Peyer's patch (tissue), 4 donors: ENCODE measurements at regions not wholly inside any gene's neighbourhood (a gene's known extent, or its start where the extent isn't known, plus 50 kb on each side); places are given as distances from the start of the nearest gene placed in this dataset.

Source experiments
- DNase-seq, 3 donors: peaks; one replicate each; pipeline ENCODE4 v3.0.0-alpha.2; 2017 to 2019
- H3K27ac ChIP-seq, 4 donors: fragments of 200-600 bp; sonication (generic); one replicate each; pipeline ENCODE4 v1.5.1; 2016 to 2019
- H3K27me3 ChIP-seq, 2 donors: fragments of 200-600 bp; sonication (generic); one replicate each; pipeline ENCODE4 v1.5.1; 2019
- H3K36me3 ChIP-seq, 3 donors: fragments of 200-600 bp; sonication (generic); one replicate each; pipeline ENCODE4 v1.5.1; 2016 to 2019
- H3K4me1 ChIP-seq, 4 donors: fragments of 200-600 bp; sonication (generic); one replicate each; pipeline ENCODE4 v1.5.1; 2016 to 2019
- H3K4me3 ChIP-seq, 4 donors: fragments of 200-600 bp; sonication (generic); 1 replicate in 3 of 4; 2 replicates in 1 of 4; pipeline ENCODE4 v1.5.1; 2016 to 2019; ENCODE audit warnings: mild to moderate bottlenecking in 1 of 4
- H3K9me3 ChIP-seq, 4 donors: fragments of 200-600 bp; sonication (generic); one replicate each; pipeline ENCODE4 v1.5.1; 2016 to 2019; ENCODE audit warnings: mild to moderate bottlenecking in 1 of 4
- CTCF ChIP-seq, 6 experiments: fragments of 450-650 bp in 4 of 6; fragments of 200-600 bp in 2 of 6; sonication (generic) in 1 of 6; IDR thresholded peaks; one replicate each; pipeline ENCODE4 v1.5.1; 2017 to 2019; ENCODE audit warnings: antibody characterized with exemption in 6 of 6, mild to moderate bottlenecking in 3 of 6, moderate library complexity in 1 of 6
- POLR2A ChIP-seq, 2 donors: fragments of 450-650 bp; IDR thresholded peaks; one replicate each; pipeline ENCODE4 v1.5.1; 2017; ENCODE audit warnings: antibody characterized with exemption in 2 of 2, mild to moderate bottlenecking in 2 of 2, moderate library complexity in 2 of 2

GRCh38 chr12:109653890-109654289 is 59.7 kb upstream of the FAM222A start:
- no peaks in the 10 kb centered on the region for H3K36me3 ChIP-seq
- H3K27me3 ChIP-seq: no peaks in the 10 kb centered on the region
- H3K27ac ChIP-seq: no peak overlapping the region
- DNase-seq: no peak
- H3K9me3 ChIP-seq: no peaks in the 10 kb centered on the region
- no peak overlapping the region for H3K4me3 ChIP-seq
- H3K4me1 ChIP-seq: peaks cover 0 to 7% (median 0%) of the 10 kb centered on the region in 4 donors
- no peak for TF ChIP-seq POLR2A (IDR thresholded peaks at IDR 0.05)
- no peak for TF ChIP-seq CTCF (IDR thresholded peaks at IDR 0.05)

GRCh38 chr12:109654357-109654756 is 59.3 kb upstream of the FAM222A start:
- Histone ChIP-seq H3K4me3 (no peak overlapping the region), H3K36me3 (no peaks in the 10 kb centered on the region), H3K9me3 (no peaks in the 10 kb centered on the region), H3K27me3 (no peaks in the 10 kb centered on the region), H3K27ac (no peak overlapping the region), H3K4me1 (peaks cover 0 to 2% (median 0%) of the 10 kb centered on the region in 4 donors)
- TF ChIP-seq CTCF (IDR thresholded peaks at IDR 0.05): no peak
- DNase-seq: no peak

- TF ChIP-seq POLR2A (IDR thresholded peaks at IDR 0.05): no peak
- no peak for TF ChIP-seq CTCF (IDR thresholded peaks at IDR 0.05)
Observed at GRCh38 chr12:109655578-109655977, 58.0 kb upstream of the FAM222A start.

GRCh38 chr12:109656743-109657142 is 56.9 kb upstream of the FAM222A start:
- no peak for DNase-seq
- Histone ChIP-seq H3K4me3 (no peak overlapping the region), H3K4me1 (no peaks in the 10 kb centered on the region), H3K27me3 (no peaks in the 10 kb centered on the region), H3K9me3 (no peaks in the 10 kb centered on the region), H3K27ac (no peak overlapping the region), H3K36me3 (no peaks in the 10 kb centered on the region)
- no peak for TF ChIP-seq POLR2A (IDR thresholded peaks at IDR 0.05)
- no peak for TF ChIP-seq CTCF (IDR thresholded peaks at IDR 0.05)

More at GRCh38 chr12:109655578-109655977, 58.0 kb upstream of the FAM222A start:
- Histone ChIP-seq H3K27ac (no peak overlapping the region), H3K9me3 (no peaks in the 10 kb centered on the region), H3K4me3 (no peak overlapping the region), H3K27me3 (no peaks in the 10 kb centered on the region), H3K4me1 (no peaks in the 10 kb centered on the region), H3K36me3 (no peaks in the 10 kb centered on the region)
- DNase-seq: no peak

- TF ChIP-seq CTCF (IDR thresholded peaks at IDR 0.05) (no peak), POLR2A (IDR thresholded peaks at IDR 0.05) (no peak)
- Histone ChIP-seq H3K4me3 (no peak overlapping the region), H3K9me3 (no peaks in the 10 kb centered on the region), H3K27me3 (no peaks in the 10 kb centered on the region), H3K36me3 (no peaks in the 10 kb centered on the region), H3K4me1 (no peaks in the 10 kb centered on the region), H3K27ac (no peak overlapping the region)
- no peak for DNase-seq
Observed at GRCh38 chr12:109663795-109664194, 49.8 kb upstream of the FAM222A start.
